ENCODE measurements at regions not wholly inside any gene's neighbourhood (a gene's known extent, or its start where the extent isn't known, plus 50 kb on each side); places are given as distances from the start of the nearest gene placed in this dataset.
A peak's percentile ranks its signal among the peaks of the same experiment; 100 is the strongest.

DNA sequence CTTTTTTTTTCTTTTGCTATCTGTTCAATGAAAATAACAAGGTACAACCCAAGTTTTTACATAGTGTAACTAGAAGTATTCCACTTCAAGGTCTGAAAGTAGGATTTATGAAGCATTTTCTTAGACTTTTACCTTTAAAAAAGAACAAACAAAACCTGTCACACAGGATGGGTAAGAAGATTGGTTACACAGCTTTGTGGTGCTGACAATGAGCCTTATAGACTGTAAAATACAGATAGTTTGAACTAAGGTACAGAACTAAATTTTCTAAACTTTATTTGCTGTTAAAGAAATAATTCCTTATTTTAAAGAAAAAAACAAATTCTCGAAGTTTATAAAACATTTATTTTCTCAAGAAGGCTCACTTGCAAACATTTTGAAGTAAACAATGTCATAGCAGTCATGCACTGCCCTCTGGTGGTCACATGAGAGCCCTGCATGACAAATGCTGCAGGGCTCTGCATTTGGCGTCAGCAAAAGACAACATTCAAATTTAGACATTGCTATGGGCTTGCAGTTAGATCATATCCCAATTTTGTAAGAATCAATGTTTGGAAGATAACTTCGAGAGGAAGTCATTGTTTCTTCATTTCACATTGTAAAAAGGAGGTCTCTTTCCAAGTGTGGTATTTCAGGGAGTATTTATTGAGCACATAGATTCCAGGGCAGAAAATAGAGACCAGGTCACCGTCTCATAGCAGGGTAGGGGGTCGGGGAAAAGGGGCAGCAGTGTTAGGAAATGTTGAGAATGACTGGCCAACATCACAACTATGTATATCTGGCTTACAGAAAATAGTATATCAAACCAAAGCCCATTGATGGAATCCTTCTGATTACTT lies 115.3 kb upstream of the FMN2 start:
- Histone ChIP-seq H4K20me1 (ENCODE audit: insufficient read depth, low read length) (no peaks in the 10 kb centered on the region), H3K36me3 (replicated peaks in 1 of 2; ENCODE audit: control insufficient read depth in 1 of 2, insufficient read depth in 2 of 2, low read length in 2 of 2) (no peaks in the 10 kb centered on the region), H3K9me3 (replicated peaks in 1 of 2; ENCODE audit: control insufficient read depth in 1 of 2, insufficient read depth in 1 of 2, low read length in 2 of 2) (peaks cover 0 to 17% of the 10 kb centered on the region in 2 donors), H3K4me3 (replicated peaks in 1 of 3; ENCODE audit: low read depth in 2 of 3, low read length in 3 of 3) (no peak overlapping the region), H3K4me1 (ENCODE audit: control insufficient read depth in 1 of 2, insufficient read depth in 2 of 2, low read length in 2 of 2) (no peaks in the 10 kb centered on the region), H3K9ac (ENCODE audit: insufficient read depth, low read length, poor library complexity, severe bottlenecking) (no peak overlapping the region), H3K79me2 (ENCODE audit: insufficient read depth, low read length) (no peaks in the 10 kb centered on the region), H3K27ac (ENCODE audit: low read depth in 1 of 2, low read length in 2 of 2) (no peak overlapping the region), H3K4me2 (replicated peaks; ENCODE audit: extremely low read depth, low read length, poor library complexity, severe bottlenecking) (no peak overlapping the region), H2AFZ (ENCODE audit: insufficient read depth, low read depth, low read length, poor library complexity, severe bottlenecking) (no peak overlapping the region), H3K27me3 (ENCODE audit: control insufficient read depth in 2 of 2, insufficient read depth in 2 of 2, low read length in 2 of 2) (no peaks in the 10 kb centered on the region)
- Mint-ChIP-seq H3K27ac (no peak overlapping the region), H3K4me3 (no peak overlapping the region), H3K4me1 (no peaks in the 10 kb centered on the region), H3K9me3 (peaks cover 12 to 25% (median 22%) of the 10 kb centered on the region in 7 donors), H3K27me3 (ENCODE audit: low read depth in 3 of 3) (peaks cover 0 to 3% (median 1%) of the 10 kb centered on the region in 3 donors), H3K36me3 (no peaks in the 10 kb centered on the region)
- peak; percentile 19 to 51 (median 44) for DNase-seq
- TF ChIP-seq, protein P1, sequence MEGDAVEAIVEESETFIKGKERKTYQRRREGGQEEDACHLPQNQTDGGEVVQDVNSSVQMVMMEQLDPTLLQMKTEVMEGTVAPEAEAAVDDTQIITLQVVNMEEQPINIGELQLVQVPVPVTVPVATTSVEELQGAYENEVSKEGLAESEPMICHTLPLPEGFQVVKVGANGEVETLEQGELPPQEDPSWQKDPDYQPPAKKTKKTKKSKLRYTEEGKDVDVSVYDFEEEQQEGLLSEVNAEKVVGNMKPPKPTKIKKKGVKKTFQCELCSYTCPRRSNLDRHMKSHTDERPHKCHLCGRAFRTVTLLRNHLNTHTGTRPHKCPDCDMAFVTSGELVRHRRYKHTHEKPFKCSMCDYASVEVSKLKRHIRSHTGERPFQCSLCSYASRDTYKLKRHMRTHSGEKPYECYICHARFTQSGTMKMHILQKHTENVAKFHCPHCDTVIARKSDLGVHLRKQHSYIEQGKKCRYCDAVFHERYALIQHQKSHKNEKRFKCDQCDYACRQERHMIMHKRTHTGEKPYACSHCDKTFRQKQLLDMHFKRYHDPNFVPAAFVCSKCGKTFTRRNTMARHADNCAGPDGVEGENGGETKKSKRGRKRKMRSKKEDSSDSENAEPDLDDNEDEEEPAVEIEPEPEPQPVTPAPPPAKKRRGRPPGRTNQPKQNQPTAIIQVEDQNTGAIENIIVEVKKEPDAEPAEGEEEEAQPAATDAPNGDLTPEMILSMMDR (IDR thresholded peaks at IDR 0.05): peak; percentile 93
- WGBS (ENCODE audit: insufficient coverage): 10% methylated on average over 2 of the region's 5 CpGs
- intact Hi-C loops (cut with micrococcal nuclease): no loop called here

DNA sequence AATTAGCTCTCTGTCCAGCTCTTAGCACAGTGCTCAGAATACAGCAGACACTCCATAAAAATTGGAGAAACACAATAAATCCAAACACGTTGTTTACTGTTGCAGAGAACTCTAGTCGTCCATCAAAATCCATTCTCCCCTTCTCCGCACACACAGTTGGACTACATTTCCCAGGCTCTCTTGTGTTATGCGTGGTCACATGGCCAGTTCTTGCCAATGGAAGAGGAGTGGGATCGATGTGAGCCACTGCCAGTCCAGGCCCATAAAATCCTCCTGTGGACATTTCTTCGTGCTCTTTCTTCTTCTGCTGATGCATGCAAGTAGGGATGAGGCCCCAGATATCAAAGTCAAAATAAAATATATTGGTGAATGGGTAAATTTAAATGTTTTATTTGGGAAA lies 114.3 kb upstream of the FMN2 start:
- intact Hi-C loops (cut with micrococcal nuclease): no loop called here
- WGBS (ENCODE audit: insufficient coverage): 61% methylated on average over 2 of the region's 6 CpGs

More for the DNA sequence above, 114.3 kb upstream of the FMN2 start:
- H3K27me3 Mint-ChIP-seq (ENCODE audit: low read depth in 3 of 3): peaks cover 0 to 3% (median 0%) of the 10 kb centered on the region in 3 donors
- Histone ChIP-seq H3K9ac (ENCODE audit: insufficient read depth, low read length, poor library complexity, severe bottlenecking) (no peak overlapping the region), H3K36me3 (replicated peaks in 1 of 2; ENCODE audit: control insufficient read depth in 1 of 2, insufficient read depth in 2 of 2, low read length in 2 of 2) (no peaks in the 10 kb centered on the region), H3K9me3 (replicated peaks in 1 of 2; ENCODE audit: control insufficient read depth in 1 of 2, insufficient read depth in 1 of 2, low read length in 2 of 2) (peaks cover 0 to 21% of the 10 kb centered on the region in 2 donors), H4K20me1 (ENCODE audit: insufficient read depth, low read length) (no peaks in the 10 kb centered on the region), H2AFZ (ENCODE audit: insufficient read depth, low read depth, low read length, poor library complexity, severe bottlenecking) (no peak overlapping the region), H3K27me3 (ENCODE audit: control insufficient read depth in 2 of 2, insufficient read depth in 2 of 2, low read length in 2 of 2) (no peaks in the 10 kb centered on the region), H3K4me3 (replicated peaks in 1 of 3; ENCODE audit: low read depth in 2 of 3, low read length in 3 of 3) (no peak overlapping the region), H3K4me2 (replicated peaks; ENCODE audit: extremely low read depth, low read length, poor library complexity, severe bottlenecking) (no peak overlapping the region), H3K79me2 (ENCODE audit: insufficient read depth, low read length) (no peaks in the 10 kb centered on the region), H3K4me1 (ENCODE audit: control insufficient read depth in 1 of 2, insufficient read depth in 2 of 2, low read length in 2 of 2) (no peaks in the 10 kb centered on the region), H3K27ac (ENCODE audit: low read depth in 1 of 2, low read length in 2 of 2) (no peak overlapping the region)
- no peak for DNase-seq
- no peak overlapping the region for H3K27ac Mint-ChIP-seq
- H3K4me1 Mint-ChIP-seq: no peaks in the 10 kb centered on the region
- H3K36me3 Mint-ChIP-seq: no peaks in the 10 kb centered on the region
- H3K4me3 Mint-ChIP-seq: no peak overlapping the region
- H3K9me3 Mint-ChIP-seq: peaks cover 12 to 27% (median 22%) of the 10 kb centered on the region in 7 donors
- TF ChIP-seq, protein P1 (IDR thresholded peaks at IDR 0.05): no peak

Measured in CD14-positive monocyte (primary cell).